H9 (cell line): ENCODE measurements at regions not wholly inside any gene's neighbourhood (a gene's known extent, or its start where the extent isn't known, plus 50 kb on each side); places are given as distances from the start of the nearest gene placed in this dataset.

Source experiments
- DNase-seq: peaks from one replicate; pipeline ENCODE4 v3.0.0-alpha.2; 2017
- H2AFZ ChIP-seq: one replicate; pipeline ENCODE4 v1.6.1; 2013; ENCODE audit warnings: mild to moderate bottlenecking, low read length, control low read depth, moderate library complexity
- H2AK5ac ChIP-seq: 2 replicates; pipeline ENCODE4 v1.6.1; 2013; ENCODE audit warnings: low read length, control low read depth, mixed read lengths; ENCODE audit not compliant: insufficient read length
- H2BK120ac ChIP-seq: one replicate; pipeline ENCODE4 v1.6.1; 2013; ENCODE audit warnings: low read depth, mild to moderate bottlenecking, low read length, control low read depth, inconsistent platforms; ENCODE audit not compliant: poor library complexity, severe bottlenecking
- H2BK12ac ChIP-seq: 2 replicates; pipeline ENCODE4 v1.6.1; 2013; ENCODE audit warnings: low read length, control low read depth, mixed read lengths, low read depth; ENCODE audit not compliant: insufficient read length
- H2BK15ac ChIP-seq: 2 replicates; pipeline ENCODE4 v1.6.1; 2013; ENCODE audit warnings: low read depth, low read length, control low read depth
- H2BK20ac ChIP-seq: one replicate; pipeline ENCODE4 v1.6.1; 2013; ENCODE audit warnings: low read depth, mild to moderate bottlenecking, low read length, control low read depth, inconsistent platforms; ENCODE audit not compliant: poor library complexity, severe bottlenecking
- H2BK5ac ChIP-seq: 2 replicates; pipeline ENCODE4 v1.6.1; 2013; ENCODE audit warnings: low read length, control low read depth, mixed read lengths; ENCODE audit not compliant: insufficient read length
- H3K14ac ChIP-seq: 2 replicates; pipeline ENCODE4 v1.6.1; 2013; ENCODE audit warnings: low read length, control low read depth; ENCODE audit not compliant: insufficient read depth
- H3K18ac ChIP-seq: 2 replicates; pipeline ENCODE4 v1.6.1; 2013; ENCODE audit warnings: low read depth, mild to moderate bottlenecking, mixed read lengths, low read length, control low read depth; ENCODE audit not compliant: insufficient read length
- H3K23ac ChIP-seq: 2 replicates; pipeline ENCODE4 v1.6.1; 2013; ENCODE audit warnings: low read length, control low read depth, mixed read lengths, low read depth; ENCODE audit not compliant: insufficient read length
- H3K23me2 ChIP-seq: 2 replicates; pipeline ENCODE4 v1.6.1; 2013; ENCODE audit warnings: low read depth, mild to moderate bottlenecking, mixed read lengths, low read length, control low read depth; ENCODE audit not compliant: insufficient read length, poor library complexity, severe bottlenecking
- H3K27ac ChIP-seq: 2 replicates; pipeline ENCODE4 v1.5.1; 2013; ENCODE audit warnings: low read length, control low read depth, mixed read lengths, low read depth; ENCODE audit not compliant: insufficient read length
- H3K27me3 ChIP-seq: 2 replicates; pipeline ENCODE4 v1.6.1; 2013; ENCODE audit warnings: low read length, control low read depth, inconsistent platforms; ENCODE audit not compliant: insufficient read depth
- H3K4ac ChIP-seq: 2 replicates; pipeline ENCODE4 v1.6.1; 2013; ENCODE audit warnings: low read depth, mild to moderate bottlenecking, control low read depth, inconsistent platforms, low read length, moderate library complexity
- H3K4me1 ChIP-seq: 2 replicates; pipeline ENCODE4 v1.6.1; 2013; ENCODE audit warnings: low read length, control low read depth, inconsistent platforms; ENCODE audit not compliant: insufficient read depth
- H3K4me2 ChIP-seq: 2 replicates; pipeline ENCODE4 v1.6.1; 2013; ENCODE audit warnings: low read length, control low read depth, mixed read lengths; ENCODE audit not compliant: insufficient read length, insufficient read depth
- H3K56ac ChIP-seq: 2 replicates; pipeline ENCODE4 v1.6.1; 2013; ENCODE audit warnings: low read depth, mild to moderate bottlenecking, mixed read lengths, low read length, control low read depth; ENCODE audit not compliant: insufficient read length
- H3K79me1 ChIP-seq: 2 replicates; pipeline ENCODE4 v1.6.1; 2013; ENCODE audit warnings: low read depth, mild to moderate bottlenecking, moderate library complexity, low read length, control low read depth, inconsistent platforms; ENCODE audit not compliant: insufficient read depth, poor library complexity, severe bottlenecking
- H3K79me2 ChIP-seq: 2 replicates; pipeline ENCODE4 v1.6.1; 2013; ENCODE audit warnings: low read length, control low read depth, inconsistent platforms; ENCODE audit not compliant: insufficient read depth
- H3K9ac ChIP-seq: 2 replicates; pipeline ENCODE4 v1.6.1; 2013; ENCODE audit warnings: low read length, control low read depth, mixed read lengths; ENCODE audit not compliant: insufficient read length; ENCODE audit errors: extremely low read depth
- H3K9me3 ChIP-seq: one replicate; pipeline ENCODE4 v1.6.1; 2013; ENCODE audit warnings: low read depth, low read length, inconsistent platforms; ENCODE audit not compliant: control insufficient read depth
- H3T11ph ChIP-seq: one replicate; pipeline ENCODE4 v1.6.1; 2013; ENCODE audit warnings: mild to moderate bottlenecking, low read length, control low read depth, inconsistent platforms
- H4K20me1 ChIP-seq: one replicate; pipeline ENCODE4 v1.6.1; 2013; ENCODE audit not compliant: control insufficient read depth, insufficient read length, insufficient read depth
- H4K5ac ChIP-seq: 2 replicates; pipeline ENCODE4 v1.6.1; 2013; ENCODE audit warnings: low read depth, mild to moderate bottlenecking, mixed read lengths, low read length, control low read depth; ENCODE audit not compliant: insufficient read length
- H4K8ac ChIP-seq: replicated peaks from 2 replicates; pipeline ENCODE4 v1.6.1; 2013; ENCODE audit warnings: low read length, control low read depth, mixed read lengths, low read depth; ENCODE audit not compliant: insufficient read length
- H4K91ac ChIP-seq: 2 replicates; pipeline ENCODE4 v1.6.1; 2013; ENCODE audit warnings: low read depth, mild to moderate bottlenecking, moderate library complexity, mixed read lengths, low read length, control low read depth; ENCODE audit not compliant: insufficient read length
- H3K27ac Mint-ChIP-seq, 3 experiments: 2 replicates in 2 of 3; 3 replicates in 1 of 3; pipeline ENCODE4 v1.8.0; 2020 to 2021; ENCODE audit warnings: mixed read lengths in 3 of 3, mild to moderate bottlenecking in 1 of 3, moderate library complexity in 1 of 3
- H3K27me3 Mint-ChIP-seq: 2 replicates; pipeline ENCODE4 v1.8.0; 2021; ENCODE audit warnings: low read depth, mild to moderate bottlenecking, moderate library complexity, mixed read lengths
- H3K36me3 Mint-ChIP-seq, 3 experiments: 2 replicates in 2 of 3; 3 replicates in 1 of 3; pipeline ENCODE4 v1.8.0; 2020 to 2021; ENCODE audit warnings: low read depth in 3 of 3, mixed read lengths in 3 of 3; ENCODE audit not compliant: insufficient read depth in 1 of 3
- H3K4me1 Mint-ChIP-seq, 2 experiments: 2 replicates each; pipeline ENCODE4 v1.8.0; 2020; ENCODE audit warnings: mixed read lengths in 2 of 2
- H3K4me3 Mint-ChIP-seq, 2 experiments: 2 replicates in 1 of 2; 3 replicates in 1 of 2; pipeline ENCODE4 v1.8.0; 2020 to 2021; ENCODE audit warnings: mild to moderate bottlenecking in 2 of 2, mixed read lengths in 2 of 2, moderate library complexity in 1 of 2
- H3K9me3 Mint-ChIP-seq, 2 experiments: 2 replicates in 1 of 2; 3 replicates in 1 of 2; pipeline ENCODE4 v1.8.0; 2020; ENCODE audit warnings: mild to moderate bottlenecking in 2 of 2, mixed read lengths in 2 of 2, moderate library complexity in 1 of 2
- WGBS: extraction: QIAGEN DNeasy Blood & Tissue Kit; methylation state at CpG from one replicate; pipeline ENCODE4 v1.1.7; 2013; ENCODE audit warnings: missing lambda C conversion rate, low lambda C conversion rate, mixed read lengths; ENCODE audit not compliant: insufficient read length; ENCODE audit errors: extremely low coverage; 5-methylcytosine and 5-hydroxymethylcytosine counted together
- TF ChIP-seq, protein P1 (sequence below): fragments of 200-600 bp; sonication (generic); conservative IDR thresholded peaks from 3 replicates; pipeline ENCODE4 v1.8.0; 2021; ENCODE audit warnings: antibody characterized with exemption, mild to moderate bottlenecking

DNA sequence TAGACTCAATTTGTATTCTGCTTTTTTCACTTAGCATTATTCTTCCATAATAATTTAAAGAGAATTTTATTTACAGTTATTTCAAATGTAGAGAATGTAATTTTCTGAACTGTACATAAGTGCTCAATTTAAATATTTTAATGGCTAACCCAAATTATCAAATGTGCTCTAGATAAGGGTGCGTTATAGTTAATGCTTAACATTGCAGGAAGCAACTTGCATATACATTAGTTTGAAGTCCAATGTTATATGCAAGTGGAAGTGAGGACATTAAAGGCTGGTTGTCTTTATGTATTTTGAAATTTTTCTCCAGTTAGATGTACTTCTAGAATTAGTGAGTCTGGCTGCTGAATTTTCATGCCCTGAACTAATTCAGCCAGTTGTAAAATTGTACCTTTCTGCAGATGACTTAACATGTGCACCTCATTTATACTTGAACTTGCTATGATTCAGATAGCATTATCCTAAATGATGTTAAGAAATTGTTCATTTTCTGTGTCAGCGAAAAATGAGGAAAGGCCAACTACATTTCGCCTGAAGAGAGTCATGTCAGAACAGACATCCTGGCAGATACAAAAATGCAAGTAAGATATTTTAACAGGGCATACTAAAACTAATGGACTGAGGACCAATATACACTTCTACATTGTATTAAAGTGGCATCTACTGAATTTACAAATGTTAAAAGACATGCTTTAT lies 59.2 kb upstream of the GAREM1 start:
- H3K14ac ChIP-seq = no peak overlapping the region
- H3K4ac ChIP-seq = no peak overlapping the region
- no peak overlapping the region for H2BK12ac ChIP-seq
- no peak overlapping the region for H4K91ac ChIP-seq
- H4K5ac ChIP-seq = no peak overlapping the region
- 0 out of 4 replicates have a peak, but pooled peaks cover 0 to 4% of the 10 kb centered on the region in 2 experiments for H3K4me1 Mint-ChIP-seq
- no peaks in the 10 kb centered on the region for H3K9me3 ChIP-seq
- H3K9me3 Mint-ChIP-seq = no peaks in the 10 kb centered on the region
- H2AFZ ChIP-seq = no peak overlapping the region
- H3K18ac ChIP-seq = no peak overlapping the region
- no peak overlapping the region for H2BK5ac ChIP-seq
- TF ChIP-seq, protein P1, sequence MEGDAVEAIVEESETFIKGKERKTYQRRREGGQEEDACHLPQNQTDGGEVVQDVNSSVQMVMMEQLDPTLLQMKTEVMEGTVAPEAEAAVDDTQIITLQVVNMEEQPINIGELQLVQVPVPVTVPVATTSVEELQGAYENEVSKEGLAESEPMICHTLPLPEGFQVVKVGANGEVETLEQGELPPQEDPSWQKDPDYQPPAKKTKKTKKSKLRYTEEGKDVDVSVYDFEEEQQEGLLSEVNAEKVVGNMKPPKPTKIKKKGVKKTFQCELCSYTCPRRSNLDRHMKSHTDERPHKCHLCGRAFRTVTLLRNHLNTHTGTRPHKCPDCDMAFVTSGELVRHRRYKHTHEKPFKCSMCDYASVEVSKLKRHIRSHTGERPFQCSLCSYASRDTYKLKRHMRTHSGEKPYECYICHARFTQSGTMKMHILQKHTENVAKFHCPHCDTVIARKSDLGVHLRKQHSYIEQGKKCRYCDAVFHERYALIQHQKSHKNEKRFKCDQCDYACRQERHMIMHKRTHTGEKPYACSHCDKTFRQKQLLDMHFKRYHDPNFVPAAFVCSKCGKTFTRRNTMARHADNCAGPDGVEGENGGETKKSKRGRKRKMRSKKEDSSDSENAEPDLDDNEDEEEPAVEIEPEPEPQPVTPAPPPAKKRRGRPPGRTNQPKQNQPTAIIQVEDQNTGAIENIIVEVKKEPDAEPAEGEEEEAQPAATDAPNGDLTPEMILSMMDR = no peak
- H3T11ph ChIP-seq = no peak overlapping the region
- H3K27me3 ChIP-seq = no peaks in the 10 kb centered on the region
- H3K9ac ChIP-seq = no peak overlapping the region
- no peaks in the 10 kb centered on the region for H3K4me1 ChIP-seq
- H4K20me1 ChIP-seq = no peaks in the 10 kb centered on the region
- no peaks in the 10 kb centered on the region for H3K79me1 ChIP-seq
- H2BK20ac ChIP-seq = no peak overlapping the region
- no peak overlapping the region for H2AK5ac ChIP-seq
- no peak overlapping the region for H2BK15ac ChIP-seq
- no peaks in the 10 kb centered on the region for H3K79me2 ChIP-seq
- no peaks in the 10 kb centered on the region for H3K27me3 Mint-ChIP-seq
- H3K27ac ChIP-seq = no peak overlapping the region
- no peak overlapping the region for H3K4me2 ChIP-seq
- no CpG with 5 or more reads among the region's 3 CpGs for WGBS
- H3K27ac Mint-ChIP-seq = no peak overlapping the region
- no peaks in the 10 kb centered on the region for H3K23me2 ChIP-seq
- H4K8ac ChIP-seq = no peak overlapping the region
- no peak overlapping the region for H3K23ac ChIP-seq
- H2BK120ac ChIP-seq = no peak overlapping the region
- H3K56ac ChIP-seq = no peak overlapping the region
- no peak overlapping the region for H3K4me3 Mint-ChIP-seq
- no peak for DNase-seq
- no peaks in the 10 kb centered on the region for H3K36me3 Mint-ChIP-seq
